ENCODE measurements at regions not wholly inside any gene's neighbourhood (a gene's known extent, or its start where the extent isn't known, plus 50 kb on each side); places are given as distances from the start of the nearest gene placed in this dataset.

- Histone ChIP-seq H3K27me3 (ENCODE audit: insufficient read depth, low read depth, low read length) (peaks cover 6% of the 10 kb centered on the region), H3K9ac (ENCODE audit: low read length) (no peak overlapping the region), H3K27ac (ENCODE audit: low read length) (no peak overlapping the region), H3F3A (ENCODE audit: insufficient read depth, low read length, poor library complexity, severe bottlenecking) (no peaks in the 10 kb centered on the region), H2AFZ (ENCODE audit: low read depth, low read length) (no peak overlapping the region), H3K9me2 (ENCODE audit: insufficient read depth, low read length) (no peaks in the 10 kb centered on the region), H3K4me3 (ENCODE audit: low read length) (no peak overlapping the region), H3K79me2 (replicated peaks; ENCODE audit: insufficient read depth, low read length) (no peaks in the 10 kb centered on the region), H3K4me2 (ENCODE audit: low read length) (no peak overlapping the region), H3K36me3 (ENCODE audit: insufficient read depth, low read length) (no peaks in the 10 kb centered on the region), H4K20me1 (ENCODE audit: insufficient read depth) (no peaks in the 10 kb centered on the region), H3K9me3 (ENCODE audit: low read length) (no peaks in the 10 kb centered on the region)
- TF ChIP-seq EZH2 (IDR thresholded peaks at IDR 0.05; ENCODE audit: borderline replicate concordance, insufficient read depth, low read length, poor library complexity, severe bottlenecking) (no peak), RAD21 (conservative IDR thresholded peaks at IDR 0.05) (no peak), REST (IDR thresholded peaks at IDR 0.05; ENCODE audit: borderline replicate concordance) (no peak), CTCF (IDR thresholded peaks at IDR 0.05; ENCODE audit: poor library complexity, severe bottlenecking) (no peak), SMC3 (conservative IDR thresholded peaks at IDR 0.05; ENCODE audit: poor library complexity) (no peak), TAF1 (IDR thresholded peaks at IDR 0.05; ENCODE audit: low read depth) (no peak), POLR2AphosphoS5 (IDR thresholded peaks at IDR 0.05) (no peak), EP300 (conservative IDR thresholded peaks at IDR 0.05; ENCODE audit: poor library complexity, severe bottlenecking) (no peak), MXI1 (conservative IDR thresholded peaks at IDR 0.05; ENCODE audit: poor library complexity, severe bottlenecking) (no peak)
Observed at GRCh38 chr10:121291823-121292222, 306.4 kb downstream of the FGFR2 start.

- Histone ChIP-seq H2AFZ (ENCODE audit: low read depth, low read length) (no peak overlapping the region), H3K27ac (ENCODE audit: low read length) (no peak overlapping the region), H3K4me3 (ENCODE audit: low read length) (no peak overlapping the region), H3K36me3 (ENCODE audit: insufficient read depth, low read length) (no peaks in the 10 kb centered on the region), H3K27me3 (ENCODE audit: insufficient read depth, low read depth, low read length) (peaks cover 6% of the 10 kb centered on the region), H3K4me2 (ENCODE audit: low read length) (no peak overlapping the region), H3K9me2 (ENCODE audit: insufficient read depth, low read length) (no peaks in the 10 kb centered on the region), H3K79me2 (replicated peaks; ENCODE audit: insufficient read depth, low read length) (no peaks in the 10 kb centered on the region), H3K9me3 (ENCODE audit: low read length) (no peaks in the 10 kb centered on the region), H3K9ac (ENCODE audit: low read length) (no peak overlapping the region), H4K20me1 (ENCODE audit: insufficient read depth) (no peaks in the 10 kb centered on the region), H3F3A (ENCODE audit: insufficient read depth, low read length, poor library complexity, severe bottlenecking) (no peaks in the 10 kb centered on the region)
- no peak for TF ChIP-seq REST (IDR thresholded peaks at IDR 0.05; ENCODE audit: borderline replicate concordance)
- no peak for TF ChIP-seq TAF1 (IDR thresholded peaks at IDR 0.05; ENCODE audit: low read depth)
Observed at GRCh38 chr10:121292321-121292720, 305.9 kb downstream of the FGFR2 start.
